ENCODE measurements at regions not wholly inside any gene's neighbourhood (a gene's known extent, or its start where the extent isn't known, plus 50 kb on each side); places are given as distances from the start of the nearest gene placed in this dataset.

DNA sequence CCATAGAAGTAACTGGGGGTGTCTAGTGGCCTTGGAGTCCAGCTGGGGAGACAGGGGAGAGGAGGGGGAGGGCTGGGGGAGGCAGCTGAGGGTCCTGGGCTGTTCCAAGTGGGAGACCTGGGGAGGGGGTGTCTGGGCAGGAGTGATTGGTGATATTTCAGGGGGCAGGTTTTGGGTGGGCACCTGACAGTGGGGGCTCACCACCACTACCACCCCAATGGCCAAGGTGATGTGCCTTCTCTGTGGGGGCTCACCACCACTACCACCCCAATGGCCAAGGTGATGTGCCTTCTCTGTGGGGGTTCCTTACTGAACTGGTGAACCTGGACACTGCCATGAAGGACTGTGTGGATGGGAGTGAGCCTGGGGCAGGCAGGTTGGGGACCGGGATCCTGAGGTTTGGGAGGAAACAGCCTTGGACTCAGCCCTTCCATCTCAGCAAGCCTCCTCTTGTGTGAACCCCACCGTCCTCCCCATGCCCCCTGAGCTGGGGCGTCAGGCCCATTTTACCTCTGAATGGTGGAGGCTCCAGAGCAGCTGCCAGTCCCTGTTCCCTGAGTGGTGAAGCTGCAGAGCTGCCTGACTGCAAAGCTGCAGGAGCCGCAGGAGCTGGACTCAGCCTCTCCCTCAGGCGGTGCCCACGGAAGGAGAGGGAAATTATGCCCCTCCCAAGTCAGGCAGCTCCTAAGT lies 50.6 kb upstream of the ZNF716 start:
- in situ Hi-C loops (cut with HindIII; ENCODE audit: low pct_ligation_motif_present, low sequenced_read_pairs): no loop called here
- Histone ChIP-seq H3K27ac (no peak overlapping the region), H3K4me3 (ENCODE audit: low read depth, low read length) (no peak overlapping the region), H3K27me3 (replicated peaks) (no peaks in the 10 kb centered on the region), H3K36me3 (replicated peaks) (no peaks in the 10 kb centered on the region)
- no peak for DNase-seq
- TF ChIP-seq, protein P1, sequence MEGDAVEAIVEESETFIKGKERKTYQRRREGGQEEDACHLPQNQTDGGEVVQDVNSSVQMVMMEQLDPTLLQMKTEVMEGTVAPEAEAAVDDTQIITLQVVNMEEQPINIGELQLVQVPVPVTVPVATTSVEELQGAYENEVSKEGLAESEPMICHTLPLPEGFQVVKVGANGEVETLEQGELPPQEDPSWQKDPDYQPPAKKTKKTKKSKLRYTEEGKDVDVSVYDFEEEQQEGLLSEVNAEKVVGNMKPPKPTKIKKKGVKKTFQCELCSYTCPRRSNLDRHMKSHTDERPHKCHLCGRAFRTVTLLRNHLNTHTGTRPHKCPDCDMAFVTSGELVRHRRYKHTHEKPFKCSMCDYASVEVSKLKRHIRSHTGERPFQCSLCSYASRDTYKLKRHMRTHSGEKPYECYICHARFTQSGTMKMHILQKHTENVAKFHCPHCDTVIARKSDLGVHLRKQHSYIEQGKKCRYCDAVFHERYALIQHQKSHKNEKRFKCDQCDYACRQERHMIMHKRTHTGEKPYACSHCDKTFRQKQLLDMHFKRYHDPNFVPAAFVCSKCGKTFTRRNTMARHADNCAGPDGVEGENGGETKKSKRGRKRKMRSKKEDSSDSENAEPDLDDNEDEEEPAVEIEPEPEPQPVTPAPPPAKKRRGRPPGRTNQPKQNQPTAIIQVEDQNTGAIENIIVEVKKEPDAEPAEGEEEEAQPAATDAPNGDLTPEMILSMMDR (IDR thresholded peaks at IDR 0.05; ENCODE audit: low read depth, low read length, missing control alignments): no peak

DNA sequence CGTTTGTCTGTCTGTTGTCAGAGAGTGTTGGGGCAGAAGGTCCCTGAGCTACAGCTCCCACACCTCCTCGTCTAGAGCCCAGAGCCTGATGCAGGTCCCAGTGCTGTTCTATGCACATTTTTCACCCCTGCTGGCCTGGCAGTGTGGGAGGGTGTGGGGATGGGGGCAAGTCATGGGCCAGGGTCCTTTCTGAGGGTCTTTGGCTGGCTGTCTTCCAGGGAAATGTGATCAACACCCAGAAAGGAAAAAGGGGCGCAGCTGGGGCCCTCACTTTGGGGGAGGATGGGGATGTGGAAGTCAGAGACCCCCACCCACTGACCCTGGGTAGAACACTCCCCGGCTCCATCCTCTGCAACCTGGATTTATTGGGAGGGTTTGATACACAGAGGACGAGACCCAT lies 50.0 kb upstream of the ZNF716 start:
- in situ Hi-C loops (cut with HindIII; ENCODE audit: low pct_ligation_motif_present, low sequenced_read_pairs): no loop called here
- H3K27ac ChIP-seq: no peak overlapping the region
- TF ChIP-seq, protein P1 (IDR thresholded peaks at IDR 0.05; ENCODE audit: low read depth, low read length, missing control alignments): no peak

More for the DNA sequence above, 50.0 kb upstream of the ZNF716 start:
- DNase-seq: no peak
- Histone ChIP-seq H3K4me3 (ENCODE audit: low read depth, low read length) (no peak overlapping the region), H3K27me3 (replicated peaks) (no peaks in the 10 kb centered on the region), H3K36me3 (replicated peaks) (no peaks in the 10 kb centered on the region)
